Muscle layer of duodenum (tissue), 2 donors: ENCODE measurements at regions not wholly inside any gene's neighbourhood (a gene's known extent, or its start where the extent isn't known, plus 50 kb on each side); places are given as distances from the start of the nearest gene placed in this dataset.
"Not testable (repeated sequence)": the region's sequence is repeated elsewhere in the genome, so short reads cannot be mapped to it uniquely, and the experiment has no call there.

ENCODE experiments used
- H3K27ac ChIP-seq: one replicate; pipeline ENCODE4 v1.7.0; 2013; ENCODE audit warnings: mild to moderate bottlenecking, low read length
- H3K27me3 ChIP-seq: one replicate; pipeline ENCODE4 v1.7.0; 2013; ENCODE audit warnings: low read depth, mild to moderate bottlenecking, control low read depth, low read length
- H3K36me3 ChIP-seq, 2 donors: one replicate each; pipeline ENCODE4 v1.7.0; 2013; ENCODE audit warnings: low read length in 2 of 2, control low read depth in 1 of 2, mild to moderate bottlenecking in 1 of 2; ENCODE audit not compliant: insufficient read depth in 2 of 2, control insufficient read depth in 1 of 2
- H3K4me1 ChIP-seq, 2 donors: one replicate each; pipeline ENCODE4 v1.7.0; 2013; ENCODE audit warnings: low read length in 2 of 2, mild to moderate bottlenecking in 2 of 2, control low read depth in 1 of 2, moderate library complexity in 1 of 2; ENCODE audit not compliant: insufficient read depth in 2 of 2, control insufficient read depth in 1 of 2
- H3K4me3 ChIP-seq, 2 donors: one replicate each; pipeline ENCODE4 v1.7.0; 2013; ENCODE audit warnings: low read length in 2 of 2, low read depth in 1 of 2, mild to moderate bottlenecking in 1 of 2
- H3K9me3 ChIP-seq, 2 donors: one replicate each; pipeline ENCODE4 v1.7.0; 2013; ENCODE audit warnings: low read length in 2 of 2, control low read depth in 1 of 2, mild to moderate bottlenecking in 1 of 2; ENCODE audit not compliant: control insufficient read depth in 1 of 2
- donor health status: healthy.

GRCh38 chr1:37360011-37360410, 114.4 kb upstream of the ZC3H12A start:
- Histone ChIP-seq H3K4me1 (peaks cover 0 to 13% of the 10 kb centered on the region in 2 donors), H3K36me3 (no peaks in the 10 kb centered on the region), H3K4me3 (no peak overlapping the region), H3K27me3 (no peaks in the 10 kb centered on the region), H3K27ac (no peak overlapping the region), H3K9me3 (no peaks in the 10 kb centered on the region)

- no peak overlapping the region for H3K27ac ChIP-seq
- peaks cover 0 to 13% of the 10 kb centered on the region in 2 donors for H3K4me1 ChIP-seq
- no peaks in the 10 kb centered on the region for H3K36me3 ChIP-seq
- H3K4me3 ChIP-seq, result no peak overlapping the region
- H3K9me3 ChIP-seq, result no peaks in the 10 kb centered on the region
- no peaks in the 10 kb centered on the region for H3K27me3 ChIP-seq
These were observed 111.6 kb upstream of the ZC3H12A start for GRCh38 chr1:37362594-37363385.

DNA sequence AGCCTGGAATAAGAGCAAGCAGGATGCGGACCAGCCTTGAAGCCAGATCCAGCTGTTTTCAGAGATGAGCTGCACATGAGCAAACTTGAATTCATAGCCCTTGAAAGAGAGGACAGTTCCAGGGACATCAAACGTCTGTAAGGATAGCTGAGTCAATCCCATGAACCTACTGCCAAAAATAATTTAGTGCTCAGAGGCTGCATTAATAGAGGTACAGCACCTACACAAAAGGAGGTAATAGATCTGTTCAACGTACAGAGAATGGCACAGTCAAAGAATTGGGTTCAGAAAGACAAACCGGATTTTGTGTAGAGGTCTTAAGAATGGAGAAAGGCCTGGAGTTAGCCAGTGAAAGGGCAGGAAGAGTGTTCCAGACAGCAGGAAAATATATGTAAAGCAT, 110.8 kb upstream of the ZC3H12A start:
- Histone ChIP-seq H3K4me1 (peaks cover 0 to 13% of the 10 kb centered on the region in 2 donors), H3K36me3 (no peaks in the 10 kb centered on the region), H3K9me3 (no peaks in the 10 kb centered on the region), H3K27me3 (no peaks in the 10 kb centered on the region), H3K4me3 (no peak overlapping the region), H3K27ac (no peak overlapping the region)

DNA sequence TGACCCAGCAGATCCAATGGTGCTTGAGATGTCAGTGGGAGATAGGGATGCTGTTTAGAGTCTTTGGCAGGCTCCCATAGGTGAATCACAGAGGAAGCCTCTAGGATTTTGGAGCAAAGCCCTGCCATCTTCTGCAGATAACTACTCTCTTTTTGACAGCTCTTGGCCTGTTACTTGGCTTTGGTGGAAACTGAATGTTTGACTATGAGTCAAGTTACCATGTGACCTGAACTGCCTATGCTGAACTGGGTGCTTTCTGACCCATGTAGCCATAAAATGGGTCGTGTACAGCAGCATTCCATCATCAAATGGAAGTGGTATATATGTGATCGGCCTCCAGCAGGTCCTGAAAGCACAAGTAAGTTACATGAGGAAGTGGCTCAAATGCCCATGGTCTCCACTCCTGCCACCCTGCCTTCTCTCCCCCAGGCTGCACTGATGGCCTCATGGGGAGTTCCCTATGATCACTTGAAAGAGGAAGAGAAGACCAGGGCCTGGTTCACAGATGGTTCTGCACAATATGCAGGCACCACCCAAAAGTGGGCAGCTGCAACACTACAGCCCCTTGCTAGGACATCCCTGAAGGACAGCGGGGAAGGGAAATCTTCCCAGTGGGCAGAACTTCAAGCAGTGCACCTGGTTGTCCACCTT, 105.6 kb upstream of the ZC3H12A start:
- H3K27me3 ChIP-seq, H3K4me1 ChIP-seq, H3K27ac ChIP-seq, H3K36me3 ChIP-seq, H3K4me3 ChIP-seq, H3K9me3 ChIP-seq: not testable (repeated sequence)

- no peaks in the 10 kb centered on the region for H3K27me3 ChIP-seq
- no peak overlapping the region for H3K4me3 ChIP-seq
- no peaks in the 10 kb centered on the region for H3K36me3 ChIP-seq
- no peaks in the 10 kb centered on the region for H3K9me3 ChIP-seq
- no peak overlapping the region for H3K27ac ChIP-seq
- H3K4me1 ChIP-seq, result no peaks in the 10 kb centered on the region
These were observed 102.1 kb upstream of the ZC3H12A start for GRCh38 chr1:37372302-37372701.

DNA sequence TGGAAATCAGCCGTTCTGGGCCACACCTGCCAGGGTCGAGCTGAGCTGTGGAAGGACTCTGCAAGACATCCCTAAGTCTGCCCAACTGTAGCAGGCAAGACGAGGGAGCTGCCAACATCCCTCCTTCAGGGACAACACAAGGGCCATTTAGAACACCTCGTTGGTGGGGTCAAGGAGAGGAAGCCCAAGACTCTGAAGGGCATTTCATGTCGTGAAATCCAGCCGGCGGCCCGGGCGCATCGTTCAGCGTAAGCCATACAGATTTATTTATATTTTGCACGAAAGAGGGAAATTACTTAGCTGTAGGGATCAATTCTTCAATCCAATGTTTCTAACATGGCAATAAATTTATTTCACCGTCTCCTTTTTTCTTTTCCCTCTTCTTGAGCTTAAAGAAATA, 101.7 kb upstream of the ZC3H12A start:
- no peak overlapping the region for H3K27ac ChIP-seq
- no peaks in the 10 kb centered on the region for H3K4me1 ChIP-seq
- no peaks in the 10 kb centered on the region for H3K9me3 ChIP-seq
- no peaks in the 10 kb centered on the region for H3K27me3 ChIP-seq
- no peaks in the 10 kb centered on the region for H3K36me3 ChIP-seq
- H3K4me3 ChIP-seq, result no peak overlapping the region

DNA sequence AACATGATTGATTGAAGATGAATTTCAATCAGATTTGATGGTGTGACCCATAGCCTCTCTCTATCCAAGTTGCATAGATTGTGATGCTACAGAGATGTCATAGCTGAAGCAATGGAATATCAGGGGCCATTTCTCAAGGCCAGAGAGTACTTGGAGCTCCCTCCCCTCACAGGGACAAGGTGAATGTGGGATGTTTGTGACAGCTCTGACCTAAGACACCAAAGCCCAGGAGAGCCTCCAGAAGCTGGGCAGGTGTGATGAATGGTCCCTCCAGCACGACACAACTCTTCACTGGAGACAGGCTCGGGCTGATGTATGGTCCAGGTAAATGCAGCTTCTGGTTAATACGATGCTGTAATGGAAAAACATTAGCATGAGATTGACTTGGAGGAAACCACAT, 101.0 kb upstream of the ZC3H12A start:
- Histone ChIP-seq H3K27ac (no peak overlapping the region), H3K27me3 (no peaks in the 10 kb centered on the region), H3K4me3 (no peak overlapping the region), H3K36me3 (no peaks in the 10 kb centered on the region), H3K4me1 (no peaks in the 10 kb centered on the region), H3K9me3 (no peaks in the 10 kb centered on the region)

GRCh38 chr1:37380546-37380945, 93.8 kb upstream of the ZC3H12A start:
- H3K27me3 ChIP-seq, H3K9me3 ChIP-seq, H3K27ac ChIP-seq, H3K4me3 ChIP-seq, H3K4me1 ChIP-seq, H3K36me3 ChIP-seq: not testable (repeated sequence)

- H3K27me3 ChIP-seq, result peaks cover 4% of the 10 kb centered on the region
- no peak overlapping the region for H3K27ac ChIP-seq
- H3K36me3 ChIP-seq, result no peaks in the 10 kb centered on the region
These were observed 86.5 kb upstream of the ZC3H12A start for GRCh38 chr1:37387854-37388253.

DNA sequence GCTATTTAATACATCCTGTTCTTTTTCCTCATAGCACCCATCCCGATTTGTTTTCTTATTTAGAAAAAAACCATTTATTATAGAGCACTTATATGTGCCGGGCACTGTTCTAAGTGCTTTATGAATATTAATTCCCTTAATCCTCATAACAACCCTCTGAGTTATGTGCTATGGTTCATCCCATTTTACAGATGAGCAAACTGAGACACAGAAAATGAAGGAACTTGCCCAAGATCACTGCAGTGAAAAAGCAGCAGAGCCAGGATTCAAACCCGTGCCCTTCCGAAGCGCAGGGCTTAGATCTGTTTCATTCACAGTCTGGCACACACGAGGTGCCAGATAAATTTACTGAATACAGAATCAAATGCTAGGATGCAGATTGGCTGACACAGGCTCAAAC, 85.1 kb upstream of the ZC3H12A start:
- no peak overlapping the region for H3K27ac ChIP-seq
- no peaks in the 10 kb centered on the region for H3K36me3 ChIP-seq
- peaks cover 4% of the 10 kb centered on the region for H3K27me3 ChIP-seq
- H3K4me1 ChIP-seq, result no peaks in the 10 kb centered on the region
- H3K9me3 ChIP-seq, result no peaks in the 10 kb centered on the region
- H3K4me3 ChIP-seq, result no peak overlapping the region

More at GRCh38 chr1:37387854-37388253, 86.5 kb upstream of the ZC3H12A start:
- H3K4me3 ChIP-seq, result no peak overlapping the region
- no peaks in the 10 kb centered on the region for H3K4me1 ChIP-seq
- H3K9me3 ChIP-seq, result no peaks in the 10 kb centered on the region

GRCh38 chr1:37391211-37392011, 83.0 kb upstream of the ZC3H12A start:
- Histone ChIP-seq H3K27me3 (peaks cover 12% of the 10 kb centered on the region), H3K9me3 (no peaks in the 10 kb centered on the region), H3K36me3 (no peaks in the 10 kb centered on the region), H3K4me3 (no peak overlapping the region), H3K27ac (no peak overlapping the region), H3K4me1 (no peaks in the 10 kb centered on the region)
